Neural crest cell (in vitro differentiated cells): ENCODE measurements at regions not wholly inside any gene's neighbourhood (a gene's known extent, or its start where the extent isn't known, plus 50 kb on each side); places are given as distances from the start of the nearest gene placed in this dataset.

Experiments used
- DNase-seq: peaks from one replicate; pipeline ENCODE4 v3.0.0; 2021; ENCODE audit warnings: low read depth, mixed read lengths, low spot score
- H3K27ac Mint-ChIP-seq: one replicate; pipeline ENCODE4 v1.8.0; 2021; ENCODE audit warnings: mild to moderate bottlenecking, mixed read lengths; ENCODE audit not compliant: unreplicated experiment
- H3K27me3 Mint-ChIP-seq: 2 replicates; pipeline ENCODE4 v1.8.0; 2021; ENCODE audit warnings: low read depth, mild to moderate bottlenecking, mixed read lengths
- H3K36me3 Mint-ChIP-seq: 2 replicates; pipeline ENCODE4 v1.8.0; 2021; ENCODE audit warnings: low read depth, mild to moderate bottlenecking, mixed read lengths
- H3K4me1 Mint-ChIP-seq: 2 replicates; pipeline ENCODE4 v1.8.0; 2021; ENCODE audit warnings: mixed read lengths
- H3K4me3 Mint-ChIP-seq: one replicate; pipeline ENCODE4 v1.8.0; 2021; ENCODE audit warnings: mild to moderate bottlenecking, mixed read lengths
- H3K9me3 Mint-ChIP-seq: 2 replicates; pipeline ENCODE4 v1.8.0; 2021; ENCODE audit warnings: mixed read lengths
- CTCF ChIP-seq: fragments of 200-600 bp; sonication (generic); conservative IDR thresholded peaks from 2 replicates; pipeline ENCODE4 v1.5.0; 2021; ENCODE audit warnings: antibody characterized with exemption, mild to moderate bottlenecking

- Mint-ChIP-seq H3K27me3 (no peaks in the 10 kb centered on the region), H3K36me3 (no peaks in the 10 kb centered on the region), H3K4me1 (no peaks in the 10 kb centered on the region), H3K4me3 (no peak overlapping the region), H3K27ac (no peak overlapping the region), H3K9me3 (no peaks in the 10 kb centered on the region)
- no peak for DNase-seq
- no peak for TF ChIP-seq CTCF
Observed at GRCh38 chr10:57535306-57535705, 732.4 kb downstream of the IPMK start.

GRCh38 chr10:57513637-57514036 is 754.1 kb downstream of the IPMK start:
- DNase-seq = no peak
- no peak overlapping the region for H3K27ac Mint-ChIP-seq
- no peaks in the 10 kb centered on the region for H3K4me1 Mint-ChIP-seq
- no peak overlapping the region for H3K4me3 Mint-ChIP-seq
- H3K27me3 Mint-ChIP-seq = no peaks in the 10 kb centered on the region
- TF ChIP-seq CTCF = no peak
- H3K9me3 Mint-ChIP-seq = peaks cover 3% of the 10 kb centered on the region
- H3K36me3 Mint-ChIP-seq = no peaks in the 10 kb centered on the region

- Mint-ChIP-seq H3K4me1 (peaks cover 18% of the 10 kb centered on the region), H3K27me3 (no peaks in the 10 kb centered on the region), H3K9me3 (peaks cover 9% of the 10 kb centered on the region), H3K36me3 (no peaks in the 10 kb centered on the region), H3K4me3 (no peak overlapping the region), H3K27ac (no peak overlapping the region)
- DNase-seq = no peak
- no peak for TF ChIP-seq CTCF
Observed at GRCh38 chr10:57507788-57508187, 759.9 kb downstream of the IPMK start.

GRCh38 chr10:57506414-57507094 is 761.1 kb downstream of the IPMK start:
- Mint-ChIP-seq H3K4me1 (peaks cover 18% of the 10 kb centered on the region), H3K36me3 (no peaks in the 10 kb centered on the region), H3K9me3 (peaks cover 9% of the 10 kb centered on the region), H3K27me3 (no peaks in the 10 kb centered on the region), H3K4me3 (no peak overlapping the region), H3K27ac (no peak overlapping the region)
- DNase-seq = no peak
- TF ChIP-seq CTCF = no peak

GRCh38 chr10:57494486-57494885 is 773.2 kb downstream of the IPMK start:
- no peak for DNase-seq
- no peak overlapping the region for H3K27ac Mint-ChIP-seq
- peaks cover 5% of the 10 kb centered on the region for H3K4me1 Mint-ChIP-seq
- TF ChIP-seq CTCF = no peak
- no peak overlapping the region for H3K4me3 Mint-ChIP-seq
- no peaks in the 10 kb centered on the region for H3K27me3 Mint-ChIP-seq
- H3K36me3 Mint-ChIP-seq = peaks cover 2% of the 10 kb centered on the region
- peaks cover 14% of the 10 kb centered on the region for H3K9me3 Mint-ChIP-seq
